NCI-H2196 (cell line): ENCODE measurements at regions not wholly inside any gene's neighbourhood (a gene's known extent, or its start where the extent isn't known, plus 50 kb on each side); places are given as distances from the start of the nearest gene placed in this dataset.

Experiments used
- DNase-seq: peaks from one replicate; lab custom pipeline; 2025; ENCODE audit not compliant: unreplicated experiment; lab: John Stamatoyannopoulos, UW

- DNase-seq: no peak
Observed at GRCh38 chr9:108083796-108084352, 594.3 kb upstream of the KLF4 start.

DNA sequence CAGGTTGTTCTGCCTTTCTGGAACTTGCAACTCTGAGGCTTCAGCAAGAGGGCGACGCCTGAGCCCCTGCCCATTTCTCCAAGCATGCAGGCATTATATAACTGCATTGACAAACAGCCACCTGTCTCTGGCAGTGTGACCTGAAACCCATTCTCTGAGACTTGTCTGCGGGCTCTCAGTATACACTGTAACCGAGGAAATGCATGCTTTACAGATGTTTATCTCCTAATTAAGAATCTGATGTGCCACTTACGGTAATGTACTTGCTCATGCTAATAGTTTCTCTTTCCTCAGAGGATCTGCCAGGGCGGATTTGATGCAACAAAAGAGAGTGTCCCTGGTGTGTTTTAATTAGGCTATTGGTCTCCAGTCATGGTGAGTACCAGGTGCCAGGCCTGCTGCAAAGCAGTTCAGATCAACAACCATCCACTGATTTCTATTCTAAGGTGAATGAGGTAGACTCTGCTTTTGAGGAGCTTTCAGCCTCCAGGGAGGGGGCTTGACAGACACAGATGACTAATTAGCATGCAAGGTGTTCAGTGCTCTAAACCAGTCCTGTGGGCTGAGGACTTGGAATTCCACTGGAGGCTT is 593.7 kb upstream of the KLF4 start:
- no peak for DNase-seq

DNA sequence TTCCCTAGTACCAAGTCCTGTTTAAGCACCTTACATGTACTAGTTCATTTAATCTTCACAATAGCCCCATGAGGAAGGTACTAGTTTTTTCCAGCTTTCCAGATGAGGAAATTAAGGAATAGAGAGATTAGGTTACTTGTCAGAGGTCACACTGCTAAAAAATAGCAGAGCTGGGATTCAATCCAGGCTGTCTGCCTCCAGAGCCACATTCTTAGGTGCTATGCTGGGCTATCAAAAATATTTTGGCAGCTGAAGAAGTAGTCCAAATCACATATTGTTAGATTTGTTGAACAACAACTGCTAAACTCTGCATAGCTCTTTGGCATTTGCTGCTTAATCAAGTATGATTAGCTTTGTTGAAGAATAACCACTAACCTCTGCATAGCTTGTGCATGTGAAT is 591.5 kb upstream of the KLF4 start:
- no peak for DNase-seq

GRCh38 chr9:108080285-108080684 is 590.7 kb upstream of the KLF4 start:
- no peak for DNase-seq

GRCh38 chr9:108078811-108079210 is 589.2 kb upstream of the KLF4 start:
- DNase-seq: no peak

DNA sequence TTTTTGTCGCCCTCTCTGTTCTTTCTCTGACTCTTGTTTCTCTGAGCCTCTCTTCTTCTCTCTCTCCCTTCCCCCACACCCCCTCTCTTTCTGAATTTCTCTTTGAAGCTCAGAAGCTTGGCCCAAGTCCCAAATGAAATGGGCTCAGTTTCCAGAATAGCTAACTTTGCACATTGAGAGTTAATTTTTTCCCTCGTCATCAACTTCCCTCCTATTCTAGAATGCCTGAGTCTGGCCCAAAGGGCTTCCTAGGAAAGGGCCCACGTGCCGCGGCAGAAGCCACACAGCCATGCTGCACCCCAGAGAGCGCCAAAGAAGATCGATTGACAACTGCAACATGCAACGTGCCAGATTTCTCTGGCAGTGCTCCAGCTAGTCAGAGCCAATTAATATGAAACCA is 588.8 kb upstream of the KLF4 start:
- DNase-seq: no peak

- DNase-seq: no peak
Observed at GRCh38 chr9:108077556-108077955, 588.0 kb upstream of the KLF4 start.

DNA sequence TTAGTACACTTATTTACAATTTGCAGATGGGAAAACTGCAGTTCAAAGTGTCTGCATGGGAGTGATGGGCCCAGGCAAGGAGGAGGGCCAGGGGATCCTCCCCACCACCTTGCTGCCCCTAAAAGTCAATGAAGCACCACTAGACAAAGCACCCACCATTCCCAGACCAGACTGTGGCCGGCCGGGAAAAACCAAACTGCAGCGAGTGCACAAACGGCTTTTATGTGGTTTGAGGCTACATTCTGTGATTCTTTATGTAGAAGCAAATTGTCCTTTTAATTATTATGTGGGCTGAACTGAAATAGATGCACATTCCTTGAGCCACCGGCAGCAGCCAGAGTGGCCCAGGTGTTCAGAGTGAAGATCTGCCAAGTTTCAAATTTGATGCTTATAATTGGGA is 585.3 kb upstream of the KLF4 start:
- DNase-seq: no peak

- DNase-seq: no peak
Observed at GRCh38 chr9:108073823-108074222, 584.3 kb upstream of the KLF4 start.

GRCh38 chr9:108072740-108073139 is 583.2 kb upstream of the KLF4 start:
- DNase-seq: no peak

DNA sequence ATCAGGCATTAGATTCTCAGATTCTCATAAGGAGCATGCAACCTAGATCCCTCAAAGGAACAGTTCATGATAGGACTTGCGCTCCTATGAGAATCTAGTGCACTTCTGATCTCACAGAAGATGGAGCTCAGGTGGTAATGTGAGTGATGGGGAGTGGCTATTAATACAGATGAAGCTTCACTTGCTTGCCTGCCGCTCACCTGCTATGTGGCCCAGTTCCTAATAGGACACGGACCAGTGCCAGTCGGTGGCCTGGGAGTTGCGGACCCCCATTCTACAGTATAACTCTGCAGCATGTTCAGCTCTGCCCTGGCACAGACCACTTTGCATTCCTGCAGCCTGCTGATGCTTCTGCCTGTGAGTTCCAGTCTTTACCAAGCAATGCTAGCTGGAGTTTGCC is 581.3 kb upstream of the KLF4 start:
- DNase-seq: no peak

DNA sequence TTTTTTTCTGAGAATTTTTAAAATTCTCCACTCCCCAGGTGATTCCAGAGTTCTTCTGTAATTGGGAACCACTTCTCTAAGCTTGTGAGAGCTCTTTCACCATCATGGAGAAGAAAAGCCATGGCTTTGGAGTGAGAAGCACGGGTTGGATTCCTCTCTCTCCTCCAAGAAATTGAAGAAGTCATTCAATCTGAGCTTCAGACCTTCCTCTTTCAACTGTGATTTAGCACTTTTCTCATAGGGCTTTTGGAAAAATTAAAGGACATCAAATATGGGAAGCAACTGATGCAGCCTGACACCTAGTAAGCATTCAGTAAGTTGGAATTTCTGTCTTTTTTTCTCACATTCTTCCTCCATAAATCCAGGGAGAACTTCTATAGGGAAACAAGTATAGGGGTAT is 580.4 kb upstream of the KLF4 start:
- no peak for DNase-seq

DNA sequence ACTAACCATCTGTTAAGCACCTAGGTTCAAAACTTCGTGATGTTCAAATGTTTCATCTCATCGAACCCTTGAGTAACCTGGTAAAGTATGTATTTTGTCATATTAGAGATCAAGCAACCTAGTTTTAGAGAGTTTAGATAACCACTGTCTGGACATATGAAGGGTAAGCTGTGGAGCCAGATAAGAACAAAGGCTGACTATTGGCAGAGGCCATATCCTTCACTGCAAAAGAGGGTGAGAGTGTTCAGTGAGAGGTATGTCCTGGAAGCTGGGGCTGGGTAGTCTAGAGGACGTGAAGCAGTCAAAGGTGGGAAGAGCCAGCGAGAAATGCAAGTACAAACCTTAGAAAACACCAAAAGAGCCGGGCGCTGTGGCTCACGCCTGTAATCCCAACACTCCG is 573.1 kb upstream of the KLF4 start:
- DNase-seq: no peak

DNA sequence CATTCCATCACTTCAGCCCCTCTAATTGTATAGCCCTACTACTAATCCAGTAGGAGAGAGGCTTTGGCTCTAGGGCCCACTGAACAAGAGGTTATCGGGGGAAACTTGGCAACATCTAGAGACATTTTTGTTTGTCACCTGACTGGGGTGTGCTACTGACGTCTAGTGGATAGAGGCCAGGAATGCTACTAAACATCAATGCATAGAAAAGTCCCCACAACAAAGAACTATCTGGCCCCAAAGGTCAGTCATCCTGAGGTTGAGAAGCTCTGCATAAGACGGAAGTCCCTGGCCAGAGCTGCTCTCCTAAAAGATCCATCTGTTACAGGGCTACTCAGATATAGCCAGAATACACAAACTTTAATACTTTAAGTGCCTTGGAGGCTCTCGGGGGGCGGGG is 570.6 kb upstream of the KLF4 start:
- DNase-seq: no peak

DNA sequence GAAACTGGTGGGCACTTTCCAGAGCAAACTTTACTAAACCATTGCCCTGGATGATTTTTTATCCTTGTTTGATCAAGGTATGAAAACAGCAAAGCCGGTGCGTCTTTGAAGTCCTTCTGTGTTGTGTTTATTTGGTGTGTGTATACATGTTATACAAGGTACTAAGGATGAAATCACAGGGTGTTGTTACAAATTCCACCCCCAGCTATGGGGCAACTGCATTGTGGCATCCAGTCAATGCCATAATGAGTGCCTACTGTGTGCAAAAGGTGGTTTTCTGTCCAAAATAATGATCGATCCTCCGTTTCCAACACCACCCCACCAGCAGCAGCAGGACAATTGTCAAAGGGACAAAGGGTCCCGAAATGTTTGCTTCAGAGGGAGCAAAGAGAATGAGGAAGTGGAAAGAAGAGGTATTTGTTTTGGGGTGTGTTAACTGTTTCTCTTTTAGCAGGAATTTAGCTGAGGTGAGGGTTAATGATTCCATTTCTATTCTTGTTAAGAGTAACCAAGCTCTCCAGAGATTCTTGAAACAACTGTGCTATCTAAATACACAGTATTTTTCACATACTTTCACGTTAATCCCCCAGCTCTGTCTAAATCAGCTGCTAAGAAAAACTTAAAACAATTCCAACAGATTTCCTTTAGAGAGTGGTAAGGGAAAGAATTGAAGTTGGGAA is 568.7 kb upstream of the KLF4 start:
- DNase-seq: no peak

DNA sequence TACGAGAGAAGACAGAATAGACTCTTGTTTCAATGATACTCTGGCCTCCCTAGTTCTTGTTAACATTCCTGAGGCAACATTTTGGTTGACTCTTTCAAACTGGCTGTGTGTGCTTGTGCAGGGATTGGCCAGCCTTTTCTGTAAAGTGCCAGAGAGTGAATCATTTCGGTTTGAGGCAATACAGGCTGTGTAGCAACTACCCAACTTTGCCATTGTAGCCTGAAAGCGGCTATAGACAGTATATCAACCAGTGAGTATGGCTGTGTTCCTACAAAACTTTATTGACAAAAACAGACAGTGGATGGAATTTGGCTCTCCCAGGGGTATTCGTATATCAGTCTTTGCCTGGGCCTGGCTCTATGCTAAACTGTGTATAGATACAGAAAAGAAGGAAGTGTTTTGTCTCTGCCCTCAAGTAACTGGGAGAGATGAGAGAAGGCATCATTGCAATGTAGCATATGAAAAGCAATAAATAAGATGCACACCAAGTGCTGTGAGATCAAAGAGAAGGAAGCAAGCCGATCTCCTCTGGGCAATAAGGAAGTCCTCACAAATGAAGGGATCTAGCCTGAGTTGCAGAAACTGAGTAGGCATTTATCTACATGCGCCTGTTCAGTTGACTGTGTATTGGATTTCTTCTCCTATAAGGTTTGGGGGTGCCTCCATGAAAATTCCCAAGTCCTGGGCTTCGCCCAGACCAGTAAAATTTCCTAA is 568.0 kb upstream of the KLF4 start:
- DNase-seq: no peak

GRCh38 chr9:108056805-108057386 is 567.3 kb upstream of the KLF4 start:
- no peak for DNase-seq

GRCh38 chr9:108056084-108056804 is 566.7 kb upstream of the KLF4 start:
- no peak for DNase-seq

- no peak for DNase-seq
Observed at GRCh38 chr9:108054131-108054630, 564.6 kb upstream of the KLF4 start.

DNA sequence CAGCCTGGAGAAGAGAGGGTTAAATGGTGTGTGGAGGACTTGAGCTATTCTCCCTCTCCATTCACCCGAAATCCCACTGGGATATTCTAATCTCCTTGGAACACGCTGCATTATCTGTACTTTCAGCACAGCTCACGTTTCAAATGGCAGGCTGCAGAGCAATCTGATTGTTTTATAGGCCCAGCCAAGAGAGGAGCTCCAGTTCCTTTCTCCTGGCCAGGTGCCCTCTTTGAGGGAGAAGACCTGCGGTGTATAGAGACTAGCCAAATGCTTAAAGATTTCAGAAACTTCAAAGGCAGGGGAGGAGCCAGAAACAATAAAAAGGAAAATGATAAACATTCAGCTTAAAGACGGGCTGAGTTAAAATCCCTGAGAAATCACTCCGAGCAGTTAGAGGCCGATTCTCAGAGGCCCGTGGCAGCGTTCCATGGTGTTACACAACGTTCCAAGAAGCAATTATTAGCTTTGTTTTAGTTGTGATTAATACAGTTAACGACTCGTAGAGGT is 564.0 kb upstream of the KLF4 start:
- peak; percentile 9 for DNase-seq
